ENCODE measurements at regions not wholly inside any gene's neighbourhood (a gene's known extent, or its start where the extent isn't known, plus 50 kb on each side); places are given as distances from the start of the nearest gene placed in this dataset.

DNA sequence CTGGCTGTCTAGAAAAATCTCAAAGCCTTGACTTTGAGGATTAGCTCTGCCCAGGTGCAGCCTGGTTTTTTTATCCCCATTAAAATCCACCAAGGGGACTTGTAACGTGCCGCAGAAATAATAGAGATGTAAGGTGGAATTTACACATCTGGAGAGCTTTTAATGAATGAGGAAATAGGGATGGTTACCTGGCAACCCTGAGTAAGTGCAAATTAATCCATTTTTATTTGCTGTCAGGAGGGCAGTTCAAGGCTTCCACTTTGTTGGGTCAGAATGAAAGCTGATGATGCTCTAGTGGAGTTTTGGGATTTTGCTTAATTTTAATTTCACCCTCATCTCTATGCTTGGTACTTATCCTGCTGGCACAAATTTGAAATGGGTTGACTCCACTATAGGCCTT lies 163.4 kb upstream of the CEP162 start:
- DNase-seq (ENCODE audit: low read depth), result no peak
- TF ChIP-seq, protein P1, sequence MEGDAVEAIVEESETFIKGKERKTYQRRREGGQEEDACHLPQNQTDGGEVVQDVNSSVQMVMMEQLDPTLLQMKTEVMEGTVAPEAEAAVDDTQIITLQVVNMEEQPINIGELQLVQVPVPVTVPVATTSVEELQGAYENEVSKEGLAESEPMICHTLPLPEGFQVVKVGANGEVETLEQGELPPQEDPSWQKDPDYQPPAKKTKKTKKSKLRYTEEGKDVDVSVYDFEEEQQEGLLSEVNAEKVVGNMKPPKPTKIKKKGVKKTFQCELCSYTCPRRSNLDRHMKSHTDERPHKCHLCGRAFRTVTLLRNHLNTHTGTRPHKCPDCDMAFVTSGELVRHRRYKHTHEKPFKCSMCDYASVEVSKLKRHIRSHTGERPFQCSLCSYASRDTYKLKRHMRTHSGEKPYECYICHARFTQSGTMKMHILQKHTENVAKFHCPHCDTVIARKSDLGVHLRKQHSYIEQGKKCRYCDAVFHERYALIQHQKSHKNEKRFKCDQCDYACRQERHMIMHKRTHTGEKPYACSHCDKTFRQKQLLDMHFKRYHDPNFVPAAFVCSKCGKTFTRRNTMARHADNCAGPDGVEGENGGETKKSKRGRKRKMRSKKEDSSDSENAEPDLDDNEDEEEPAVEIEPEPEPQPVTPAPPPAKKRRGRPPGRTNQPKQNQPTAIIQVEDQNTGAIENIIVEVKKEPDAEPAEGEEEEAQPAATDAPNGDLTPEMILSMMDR (conservative IDR thresholded peaks at IDR 0.05; ENCODE audit: control insufficient read depth, insufficient read depth, low read depth, low read length), result no peak
- no peak overlapping the region for H3K4me3 ChIP-seq (ENCODE audit: control insufficient read depth, low read depth, low read length)

DNA sequence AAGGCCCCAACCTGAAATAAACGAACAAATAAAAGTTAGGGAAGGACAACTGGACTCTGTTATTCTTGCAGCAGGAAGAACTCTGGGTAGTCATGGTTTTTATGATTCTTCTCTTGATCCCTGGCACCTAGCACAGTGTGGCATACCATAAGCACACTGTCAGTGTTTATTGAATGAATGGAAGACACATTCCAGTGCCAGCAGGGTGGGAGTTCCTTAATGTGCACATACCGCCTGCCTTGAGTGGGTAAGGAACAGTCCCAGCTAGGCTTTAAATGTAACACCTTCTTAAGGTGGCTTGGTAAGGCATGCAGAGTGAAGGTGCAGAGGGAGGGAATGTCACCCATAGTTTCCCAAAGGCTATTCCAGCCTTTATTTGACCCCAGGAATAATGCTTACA lies 162.9 kb upstream of the CEP162 start:
- H3K4me3 ChIP-seq (ENCODE audit: control insufficient read depth, low read depth, low read length), result no peak overlapping the region
- DNase-seq (ENCODE audit: low read depth), result no peak
- TF ChIP-seq, protein P1 (conservative IDR thresholded peaks at IDR 0.05; ENCODE audit: control insufficient read depth, insufficient read depth, low read depth, low read length), result no peak

DNA sequence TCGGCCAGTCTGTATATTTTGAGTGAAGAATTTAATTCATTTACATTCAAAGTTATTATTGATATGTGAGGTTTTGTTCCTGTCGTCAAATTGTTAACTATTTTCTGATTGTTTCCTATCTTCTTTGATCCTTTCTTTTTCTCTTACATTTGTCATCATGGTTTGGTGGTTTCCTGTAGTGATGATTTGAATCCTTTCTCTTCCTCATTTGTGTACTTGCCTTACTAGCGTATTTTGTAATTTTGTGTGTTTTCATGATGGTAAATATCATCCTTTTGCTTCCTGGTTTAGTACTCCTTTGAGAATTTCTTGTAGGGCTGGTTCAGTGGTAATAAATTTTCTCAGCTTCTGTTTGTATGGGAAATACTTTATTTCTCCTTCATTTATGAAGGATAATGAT lies 151.7 kb upstream of the CEP162 start:
- TF ChIP-seq, protein P1 (conservative IDR thresholded peaks at IDR 0.05; ENCODE audit: control insufficient read depth, insufficient read depth, low read depth, low read length), result no peak
- no peak overlapping the region for H3K4me3 ChIP-seq (ENCODE audit: control insufficient read depth, low read depth, low read length)
- no peak for DNase-seq (ENCODE audit: low read depth)

DNA sequence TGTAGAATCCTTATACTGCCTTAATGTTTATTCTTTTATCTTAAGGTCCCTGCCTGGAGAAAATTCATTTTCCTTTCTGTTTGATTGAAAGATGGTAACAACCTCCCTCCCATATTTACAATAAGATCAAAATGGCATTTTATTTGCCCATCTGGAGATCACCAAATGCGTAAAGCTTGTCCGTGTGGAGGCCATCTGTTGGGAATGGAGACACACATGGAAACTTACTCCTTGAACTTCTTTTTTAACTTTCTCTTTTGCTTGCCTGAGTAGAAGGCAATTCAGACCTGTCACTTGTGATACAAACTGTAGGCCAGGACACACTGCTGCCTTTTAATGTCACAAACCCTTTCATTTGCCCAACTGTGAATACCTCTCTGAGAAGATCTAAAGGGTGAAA lies 144.8 kb upstream of the CEP162 start:
- TF ChIP-seq, protein P1 (conservative IDR thresholded peaks at IDR 0.05; ENCODE audit: control insufficient read depth, insufficient read depth, low read depth, low read length), result no peak
- no peak overlapping the region for H3K4me3 ChIP-seq (ENCODE audit: control insufficient read depth, low read depth, low read length)
- no peak for DNase-seq (ENCODE audit: low read depth)

DNA sequence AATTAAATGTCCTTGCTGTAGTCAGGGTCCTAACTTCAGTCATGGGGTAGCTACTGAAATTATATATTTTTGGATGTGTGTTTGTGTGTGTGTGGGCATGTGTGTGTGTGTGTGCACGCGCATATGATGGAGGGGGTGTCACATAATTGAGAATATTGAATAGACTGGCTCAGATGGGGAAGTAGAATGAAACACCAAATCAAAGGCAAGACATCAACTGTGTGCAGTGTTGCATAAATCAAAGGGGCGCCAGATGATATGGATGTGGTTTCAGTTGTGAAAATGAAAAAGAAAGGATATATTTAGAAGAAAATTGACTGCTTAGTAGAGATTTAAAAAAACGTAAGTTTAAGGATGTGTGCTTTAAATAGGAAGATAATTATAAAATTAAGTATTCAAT lies 144.2 kb upstream of the CEP162 start:
- TF ChIP-seq, protein P1 (conservative IDR thresholded peaks at IDR 0.05; ENCODE audit: control insufficient read depth, insufficient read depth, low read depth, low read length), result no peak
- H3K4me3 ChIP-seq (ENCODE audit: control insufficient read depth, low read depth, low read length), result no peak overlapping the region
- no peak for DNase-seq (ENCODE audit: low read depth)

DNA sequence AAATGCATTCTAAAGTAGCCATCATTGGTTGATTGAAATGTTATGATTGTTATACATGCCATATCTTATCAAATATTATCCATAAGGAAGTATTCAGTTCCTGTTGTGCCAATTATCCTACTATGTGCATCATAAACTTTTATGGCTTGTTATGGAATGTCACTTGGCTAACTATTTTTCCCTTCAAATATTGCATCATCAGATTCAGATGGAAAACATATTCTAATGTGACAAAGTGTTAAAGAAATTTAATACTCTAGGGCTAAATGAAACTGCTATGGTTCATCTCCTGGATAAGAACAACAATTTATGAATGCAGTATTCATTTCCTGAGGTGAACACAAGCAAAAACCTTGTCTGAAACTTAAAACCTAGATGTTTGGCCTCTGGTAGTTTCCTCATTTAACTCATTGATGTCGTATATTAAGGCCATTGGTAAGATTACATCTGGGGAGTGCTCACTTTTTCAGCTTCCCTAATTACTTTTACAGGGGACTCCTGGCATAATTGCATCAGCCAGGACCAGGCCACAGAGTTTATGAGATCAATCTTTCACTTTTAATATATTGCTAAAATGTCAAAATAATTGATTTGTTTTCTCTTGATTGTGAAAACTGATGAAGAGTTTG lies 134.9 kb upstream of the CEP162 start:
- TF ChIP-seq, protein P1 (conservative IDR thresholded peaks at IDR 0.05; ENCODE audit: control insufficient read depth, insufficient read depth, low read depth, low read length), result no peak
- H3K4me3 ChIP-seq (ENCODE audit: control insufficient read depth, low read depth, low read length), result no peak overlapping the region
- DNase-seq (ENCODE audit: low read depth), result no peak

Measured in fibroblast of mammary gland (primary cell).